IPS-NIHi7 (cell line): ENCODE measurements at regions not wholly inside any gene's neighbourhood (a gene's known extent, or its start where the extent isn't known, plus 50 kb on each side); places are given as distances from the start of the nearest gene placed in this dataset.
"Not testable (repeated sequence)": the region's sequence is repeated elsewhere in the genome, so short reads cannot be mapped to it uniquely, and the experiment has no call there.

Experiments
- DNase-seq: peaks from one replicate; pipeline ENCODE4 v3.0.0; 2012; ENCODE audit warnings: mixed read lengths; ENCODE audit errors: extremely low spot score

- DNase-seq: no peak
Measured at GRCh38 chr12:56872366-56872765, 61.8 kb downstream of the SDR9C7 start.

GRCh38 chr12:56867216-56867615 is 67.0 kb downstream of the SDR9C7 start:
- no peak for DNase-seq

- DNase-seq: no peak
Measured at GRCh38 chr12:56866493-56866892, 67.7 kb downstream of the SDR9C7 start.

GRCh38 chr12:56864318-56864717 is 69.9 kb downstream of the SDR9C7 start:
- no peak for DNase-seq

GRCh38 chr12:56863789-56864188 is 70.4 kb downstream of the SDR9C7 start:
- DNase-seq: no peak

- no peak for DNase-seq
Measured at GRCh38 chr12:56862264-56862663, 71.9 kb downstream of the SDR9C7 start.

GRCh38 chr12:56853392-56853978 is 80.7 kb downstream of the SDR9C7 start:
- DNase-seq: not testable (repeated sequence)

- no peak for DNase-seq
Measured at GRCh38 chr12:56851462-56851861, 82.7 kb downstream of the SDR9C7 start.

- DNase-seq: no peak
Measured at GRCh38 chr12:56840922-56841321, 77.8 kb downstream of the HSD17B6 start.

GRCh38 chr12:56839915-56840325 is 76.8 kb downstream of the HSD17B6 start:
- peak; percentile 82 for DNase-seq

GRCh38 chr12:56839489-56839848 is 76.3 kb downstream of the HSD17B6 start:
- DNase-seq: no peak

- DNase-seq: no peak
Measured at GRCh38 chr12:56838621-56839488, 75.7 kb downstream of the HSD17B6 start.
